ENCODE measurements at regions not wholly inside any gene's neighbourhood (a gene's known extent, or its start where the extent isn't known, plus 50 kb on each side); places are given as distances from the start of the nearest gene placed in this dataset.

DNA sequence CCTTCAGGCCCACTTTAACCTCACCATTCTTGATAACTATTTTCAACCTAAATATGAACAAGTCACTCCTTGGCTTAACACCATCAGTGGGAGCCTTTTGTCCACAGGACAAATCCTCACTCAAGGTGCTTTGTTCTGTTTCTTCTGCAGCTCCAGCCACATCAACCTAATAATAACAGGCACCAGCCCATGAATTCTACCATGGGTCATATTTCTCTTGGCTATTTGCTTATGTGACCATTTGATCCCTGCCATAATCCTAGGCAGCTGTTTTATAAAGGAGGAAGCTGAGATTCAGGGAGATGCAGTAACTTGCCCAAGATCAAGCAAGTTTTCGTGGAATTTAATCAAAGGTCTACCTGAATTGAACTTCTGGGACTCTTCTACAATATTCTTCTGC lies 561.3 kb downstream of the DHX35 start:
- H3K4me3 Mint-ChIP-seq: no peak overlapping the region
- H3K9me3 Mint-ChIP-seq: no peaks in the 10 kb centered on the region; the same call in 1 of the 3 replicates
- H3F3A ChIP-seq (replicated peaks; ENCODE audit: low read depth): no peaks in the 10 kb centered on the region
- H3K27ac ChIP-seq (ENCODE audit: low read depth): no peak overlapping the region
- ATAC-seq (no peak), DNase-seq (ENCODE audit: low spot score) (no peak)
- no peaks in the 10 kb centered on the region for H3K36me3 ChIP-seq (ENCODE audit: insufficient read depth)
- TF ChIP-seq EZH2 (IDR thresholded peaks at IDR 0.05; ENCODE audit: low read depth, unreplicated experiment) (no peak), JUNB (IDR thresholded peaks at IDR 0.05; ENCODE audit: unreplicated experiment) (no peak), ZNF331 (CRISPR knock-in tag; IDR thresholded peaks at IDR 0.05; ENCODE audit: low read depth) (no peak), STAT1 (IDR thresholded peaks at IDR 0.05; ENCODE audit: unreplicated experiment) (no peak), EZH2phosphoT487 (IDR thresholded peaks at IDR 0.05; ENCODE audit: unreplicated experiment) (no peak), CREB1 (CRISPR knock-in tag; IDR thresholded peaks at IDR 0.05; ENCODE audit: low read depth) (no peak), ZNF114 (CRISPR knock-in tag; IDR thresholded peaks at IDR 0.05) (no peak), POLR2AphosphoS5 (IDR thresholded peaks at IDR 0.05; ENCODE audit: low read depth) (no peak), NANOG (IDR thresholded peaks at IDR 0.05; ENCODE audit: borderline replicate concordance) (no peak)
- TF ChIP-seq, protein P1, sequence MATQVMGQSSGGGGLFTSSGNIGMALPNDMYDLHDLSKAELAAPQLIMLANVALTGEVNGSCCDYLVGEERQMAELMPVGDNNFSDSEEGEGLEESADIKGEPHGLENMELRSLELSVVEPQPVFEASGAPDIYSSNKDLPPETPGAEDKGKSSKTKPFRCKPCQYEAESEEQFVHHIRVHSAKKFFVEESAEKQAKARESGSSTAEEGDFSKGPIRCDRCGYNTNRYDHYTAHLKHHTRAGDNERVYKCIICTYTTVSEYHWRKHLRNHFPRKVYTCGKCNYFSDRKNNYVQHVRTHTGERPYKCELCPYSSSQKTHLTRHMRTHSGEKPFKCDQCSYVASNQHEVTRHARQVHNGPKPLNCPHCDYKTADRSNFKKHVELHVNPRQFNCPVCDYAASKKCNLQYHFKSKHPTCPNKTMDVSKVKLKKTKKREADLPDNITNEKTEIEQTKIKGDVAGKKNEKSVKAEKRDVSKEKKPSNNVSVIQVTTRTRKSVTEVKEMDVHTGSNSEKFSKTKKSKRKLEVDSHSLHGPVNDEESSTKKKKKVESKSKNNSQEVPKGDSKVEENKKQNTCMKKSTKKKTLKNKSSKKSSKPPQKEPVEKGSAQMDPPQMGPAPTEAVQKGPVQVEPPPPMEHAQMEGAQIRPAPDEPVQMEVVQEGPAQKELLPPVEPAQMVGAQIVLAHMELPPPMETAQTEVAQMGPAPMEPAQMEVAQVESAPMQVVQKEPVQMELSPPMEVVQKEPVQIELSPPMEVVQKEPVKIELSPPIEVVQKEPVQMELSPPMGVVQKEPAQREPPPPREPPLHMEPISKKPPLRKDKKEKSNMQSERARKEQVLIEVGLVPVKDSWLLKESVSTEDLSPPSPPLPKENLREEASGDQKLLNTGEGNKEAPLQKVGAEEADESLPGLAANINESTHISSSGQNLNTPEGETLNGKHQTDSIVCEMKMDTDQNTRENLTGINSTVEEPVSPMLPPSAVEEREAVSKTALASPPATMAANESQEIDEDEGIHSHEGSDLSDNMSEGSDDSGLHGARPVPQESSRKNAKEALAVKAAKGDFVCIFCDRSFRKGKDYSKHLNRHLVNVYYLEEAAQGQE (IDR thresholded peaks at IDR 0.05; ENCODE audit: unreplicated experiment): no peak
- TF ChIP-seq, protein P2, sequence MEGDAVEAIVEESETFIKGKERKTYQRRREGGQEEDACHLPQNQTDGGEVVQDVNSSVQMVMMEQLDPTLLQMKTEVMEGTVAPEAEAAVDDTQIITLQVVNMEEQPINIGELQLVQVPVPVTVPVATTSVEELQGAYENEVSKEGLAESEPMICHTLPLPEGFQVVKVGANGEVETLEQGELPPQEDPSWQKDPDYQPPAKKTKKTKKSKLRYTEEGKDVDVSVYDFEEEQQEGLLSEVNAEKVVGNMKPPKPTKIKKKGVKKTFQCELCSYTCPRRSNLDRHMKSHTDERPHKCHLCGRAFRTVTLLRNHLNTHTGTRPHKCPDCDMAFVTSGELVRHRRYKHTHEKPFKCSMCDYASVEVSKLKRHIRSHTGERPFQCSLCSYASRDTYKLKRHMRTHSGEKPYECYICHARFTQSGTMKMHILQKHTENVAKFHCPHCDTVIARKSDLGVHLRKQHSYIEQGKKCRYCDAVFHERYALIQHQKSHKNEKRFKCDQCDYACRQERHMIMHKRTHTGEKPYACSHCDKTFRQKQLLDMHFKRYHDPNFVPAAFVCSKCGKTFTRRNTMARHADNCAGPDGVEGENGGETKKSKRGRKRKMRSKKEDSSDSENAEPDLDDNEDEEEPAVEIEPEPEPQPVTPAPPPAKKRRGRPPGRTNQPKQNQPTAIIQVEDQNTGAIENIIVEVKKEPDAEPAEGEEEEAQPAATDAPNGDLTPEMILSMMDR (conservative IDR thresholded peaks at IDR 0.05; ENCODE audit: low read depth in 2 of 2): no peak
- TF ChIP-seq, protein P3, sequence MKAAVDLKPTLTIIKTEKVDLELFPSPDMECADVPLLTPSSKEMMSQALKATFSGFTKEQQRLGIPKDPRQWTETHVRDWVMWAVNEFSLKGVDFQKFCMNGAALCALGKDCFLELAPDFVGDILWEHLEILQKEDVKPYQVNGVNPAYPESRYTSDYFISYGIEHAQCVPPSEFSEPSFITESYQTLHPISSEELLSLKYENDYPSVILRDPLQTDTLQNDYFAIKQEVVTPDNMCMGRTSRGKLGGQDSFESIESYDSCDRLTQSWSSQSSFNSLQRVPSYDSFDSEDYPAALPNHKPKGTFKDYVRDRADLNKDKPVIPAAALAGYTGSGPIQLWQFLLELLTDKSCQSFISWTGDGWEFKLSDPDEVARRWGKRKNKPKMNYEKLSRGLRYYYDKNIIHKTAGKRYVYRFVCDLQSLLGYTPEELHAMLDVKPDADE (IDR thresholded peaks at IDR 0.05): no peak
- TF ChIP-seq, protein P4, sequence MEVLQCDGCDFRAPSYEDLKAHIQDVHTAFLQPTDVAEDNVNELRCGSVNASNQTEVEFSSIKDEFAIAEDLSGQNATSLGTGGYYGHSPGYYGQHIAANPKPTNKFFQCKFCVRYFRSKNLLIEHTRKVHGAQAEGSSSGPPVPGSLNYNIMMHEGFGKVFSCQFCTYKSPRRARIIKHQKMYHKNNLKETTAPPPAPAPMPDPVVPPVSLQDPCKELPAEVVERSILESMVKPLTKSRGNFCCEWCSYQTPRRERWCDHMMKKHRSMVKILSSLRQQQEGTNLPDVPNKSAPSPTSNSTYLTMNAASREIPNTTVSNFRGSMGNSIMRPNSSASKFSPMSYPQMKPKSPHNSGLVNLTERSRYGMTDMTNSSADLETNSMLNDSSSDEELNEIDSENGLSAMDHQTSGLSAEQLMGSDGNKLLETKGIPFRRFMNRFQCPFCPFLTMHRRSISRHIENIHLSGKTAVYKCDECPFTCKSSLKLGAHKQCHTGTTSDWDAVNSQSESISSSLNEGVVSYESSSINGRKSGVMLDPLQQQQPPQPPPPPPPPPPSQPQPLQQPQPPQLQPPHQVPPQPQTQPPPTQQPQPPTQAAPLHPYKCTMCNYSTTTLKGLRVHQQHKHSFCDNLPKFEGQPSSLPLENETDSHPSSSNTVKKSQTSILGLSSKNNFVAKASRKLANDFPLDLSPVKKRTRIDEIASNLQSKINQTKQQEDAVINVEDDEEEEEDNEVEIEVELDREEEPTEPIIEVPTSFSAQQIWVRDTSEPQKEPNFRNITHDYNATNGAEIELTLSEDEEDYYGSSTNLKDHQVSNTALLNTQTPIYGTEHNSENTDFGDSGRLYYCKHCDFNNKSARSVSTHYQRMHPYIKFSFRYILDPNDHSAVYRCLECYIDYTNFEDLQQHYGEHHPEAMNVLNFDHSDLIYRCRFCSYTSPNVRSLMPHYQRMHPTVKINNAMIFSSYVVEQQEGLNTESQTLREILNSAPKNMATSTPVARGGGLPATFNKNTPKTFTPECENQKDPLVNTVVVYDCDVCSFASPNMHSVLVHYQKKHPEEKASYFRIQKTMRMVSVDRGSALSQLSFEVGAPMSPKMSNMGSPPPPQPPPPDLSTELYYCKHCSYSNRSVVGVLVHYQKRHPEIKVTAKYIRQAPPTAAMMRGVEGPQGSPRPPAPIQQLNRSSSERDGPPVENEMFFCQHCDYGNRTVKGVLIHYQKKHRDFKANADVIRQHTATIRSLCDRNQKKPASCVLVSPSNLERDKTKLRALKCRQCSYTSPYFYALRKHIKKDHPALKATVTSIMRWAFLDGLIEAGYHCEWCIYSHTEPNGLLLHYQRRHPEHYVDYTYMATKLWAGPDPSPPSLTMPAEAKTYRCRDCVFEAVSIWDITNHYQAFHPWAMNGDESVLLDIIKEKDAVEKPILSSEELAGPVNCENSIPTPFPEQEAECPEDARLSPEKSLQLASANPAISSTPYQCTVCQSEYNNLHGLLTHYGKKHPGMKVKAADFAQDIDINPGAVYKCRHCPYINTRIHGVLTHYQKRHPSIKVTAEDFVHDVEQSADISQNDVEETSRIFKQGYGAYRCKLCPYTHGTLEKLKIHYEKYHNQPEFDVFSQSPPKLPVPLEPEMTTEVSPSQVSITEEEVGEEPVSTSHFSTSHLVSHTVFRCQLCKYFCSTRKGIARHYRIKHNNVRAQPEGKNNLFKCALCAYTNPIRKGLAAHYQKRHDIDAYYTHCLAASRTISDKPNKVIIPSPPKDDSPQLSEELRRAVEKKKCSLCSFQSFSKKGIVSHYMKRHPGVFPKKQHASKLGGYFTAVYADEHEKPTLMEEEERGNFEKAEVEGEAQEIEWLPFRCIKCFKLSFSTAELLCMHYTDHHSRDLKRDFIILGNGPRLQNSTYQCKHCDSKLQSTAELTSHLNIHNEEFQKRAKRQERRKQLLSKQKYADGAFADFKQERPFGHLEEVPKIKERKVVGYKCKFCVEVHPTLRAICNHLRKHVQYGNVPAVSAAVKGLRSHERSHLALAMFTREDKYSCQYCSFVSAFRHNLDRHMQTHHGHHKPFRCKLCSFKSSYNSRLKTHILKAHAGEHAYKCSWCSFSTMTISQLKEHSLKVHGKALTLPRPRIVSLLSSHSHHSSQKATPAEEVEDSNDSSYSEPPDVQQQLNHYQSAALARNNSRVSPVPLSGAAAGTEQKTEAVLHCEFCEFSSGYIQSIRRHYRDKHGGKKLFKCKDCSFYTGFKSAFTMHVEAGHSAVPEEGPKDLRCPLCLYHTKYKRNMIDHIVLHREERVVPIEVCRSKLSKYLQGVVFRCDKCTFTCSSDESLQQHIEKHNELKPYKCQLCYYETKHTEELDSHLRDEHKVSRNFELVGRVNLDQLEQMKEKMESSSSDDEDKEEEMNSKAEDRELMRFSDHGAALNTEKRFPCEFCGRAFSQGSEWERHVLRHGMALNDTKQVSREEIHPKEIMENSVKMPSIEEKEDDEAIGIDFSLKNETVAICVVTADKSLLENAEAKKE (CRISPR knock-in tag; IDR thresholded peaks at IDR 0.05): no peak
- H3K27ac Mint-ChIP-seq: no peak overlapping the region
- no peaks in the 10 kb centered on the region for H3K36me3 Mint-ChIP-seq (ENCODE audit: low read depth)
- no peaks in the 10 kb centered on the region for H3K4me1 Mint-ChIP-seq
- H2AFZ ChIP-seq: no peak overlapping the region
- no peaks in the 10 kb centered on the region for H3K79me2 ChIP-seq (replicated peaks; ENCODE audit: insufficient read depth)
- H3K27me3 ChIP-seq (ENCODE audit: insufficient read depth): no peaks in the 10 kb centered on the region
- H3K4me1 ChIP-seq (ENCODE audit: insufficient read depth): no peaks in the 10 kb centered on the region
- H3K27me3 Mint-ChIP-seq (ENCODE audit: insufficient read depth, low read depth, poor library complexity): no peaks in the 10 kb centered on the region
- peaks cover 11% of the 10 kb centered on the region; the same call in 1 of the 2 replicates for H3K9me2 ChIP-seq (ENCODE audit: insufficient read depth)
- H3K4me2 ChIP-seq: no peak overlapping the region
- H4K20me1 ChIP-seq (replicated peaks; ENCODE audit: insufficient read depth): no peaks in the 10 kb centered on the region
- H3K4me3 ChIP-seq: no peak overlapping the region
